ENCODE measurements at regions not wholly inside any gene's neighbourhood (a gene's known extent, or its start where the extent isn't known, plus 50 kb on each side); places are given as distances from the start of the nearest gene placed in this dataset.

DNA sequence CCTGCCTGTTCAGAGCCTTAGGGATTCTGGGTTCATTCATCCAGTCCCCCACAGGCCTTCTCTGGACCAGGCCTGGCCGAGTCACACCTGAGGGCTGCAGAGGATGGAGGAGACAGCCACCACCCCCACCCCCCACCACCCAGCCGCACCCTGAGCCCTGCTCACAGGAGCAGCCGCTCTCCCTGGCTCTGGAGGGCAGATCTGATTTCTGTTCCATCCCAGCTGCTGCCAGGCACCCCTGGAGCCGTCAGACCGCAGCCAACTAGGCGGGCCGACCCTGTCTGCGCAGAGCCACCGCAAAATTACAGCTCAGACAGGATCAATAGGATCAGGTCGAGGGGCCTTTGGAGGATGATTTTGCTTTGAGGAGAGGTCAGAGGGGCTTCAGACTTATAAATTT, 154.6 kb upstream of the MYL2 start:
- TF ChIP-seq MXI1 (conservative IDR thresholded peaks at IDR 0.05; ENCODE audit: poor library complexity, severe bottlenecking) (no peak), POLR2AphosphoS5 (IDR thresholded peaks at IDR 0.05) (no peak), RAD21 (conservative IDR thresholded peaks at IDR 0.05) (no peak), REST (IDR thresholded peaks at IDR 0.05; ENCODE audit: borderline replicate concordance) (no peak), SMC3 (conservative IDR thresholded peaks at IDR 0.05; ENCODE audit: poor library complexity) (no peak)
- TF ChIP-seq, protein P1, sequence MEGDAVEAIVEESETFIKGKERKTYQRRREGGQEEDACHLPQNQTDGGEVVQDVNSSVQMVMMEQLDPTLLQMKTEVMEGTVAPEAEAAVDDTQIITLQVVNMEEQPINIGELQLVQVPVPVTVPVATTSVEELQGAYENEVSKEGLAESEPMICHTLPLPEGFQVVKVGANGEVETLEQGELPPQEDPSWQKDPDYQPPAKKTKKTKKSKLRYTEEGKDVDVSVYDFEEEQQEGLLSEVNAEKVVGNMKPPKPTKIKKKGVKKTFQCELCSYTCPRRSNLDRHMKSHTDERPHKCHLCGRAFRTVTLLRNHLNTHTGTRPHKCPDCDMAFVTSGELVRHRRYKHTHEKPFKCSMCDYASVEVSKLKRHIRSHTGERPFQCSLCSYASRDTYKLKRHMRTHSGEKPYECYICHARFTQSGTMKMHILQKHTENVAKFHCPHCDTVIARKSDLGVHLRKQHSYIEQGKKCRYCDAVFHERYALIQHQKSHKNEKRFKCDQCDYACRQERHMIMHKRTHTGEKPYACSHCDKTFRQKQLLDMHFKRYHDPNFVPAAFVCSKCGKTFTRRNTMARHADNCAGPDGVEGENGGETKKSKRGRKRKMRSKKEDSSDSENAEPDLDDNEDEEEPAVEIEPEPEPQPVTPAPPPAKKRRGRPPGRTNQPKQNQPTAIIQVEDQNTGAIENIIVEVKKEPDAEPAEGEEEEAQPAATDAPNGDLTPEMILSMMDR (IDR thresholded peaks at IDR 0.05; ENCODE audit: poor library complexity, severe bottlenecking), result no peak
